CD14-positive monocyte (primary cell): ENCODE measurements at regions not wholly inside any gene's neighbourhood (a gene's known extent, or its start where the extent isn't known, plus 50 kb on each side); places are given as distances from the start of the nearest gene placed in this dataset.

Source experiments
- DNase-seq, 3 donors: peaks; one replicate each; pipeline ENCODE4 v3.0.0-alpha.2; 2011 to 2022
- H2AFZ ChIP-seq: 2 replicates; pipeline ENCODE4 v1.6.0; 2012; ENCODE audit warnings: mild to moderate bottlenecking, low read depth, low read length, inconsistent platforms; ENCODE audit not compliant: insufficient read depth, poor library complexity, severe bottlenecking
- H3K27ac ChIP-seq, 2 donors: 1 replicate in 1 of 2; 2 replicates in 1 of 2; pipeline ENCODE4 v1.5.1; 2012 to 2013; ENCODE audit warnings: low read length in 2 of 2, control low read depth in 1 of 2, inconsistent platforms in 1 of 2, low read depth in 1 of 2, mild to moderate bottlenecking in 1 of 2
- H3K27me3 ChIP-seq, 2 donors: one replicate each; pipeline versions ENCODE4 v1.6.0 to v1.6.1; 2011 to 2013; ENCODE audit warnings: low read length in 2 of 2; ENCODE audit not compliant: control insufficient read depth in 2 of 2, insufficient read depth in 2 of 2
- H3K36me3 ChIP-seq, 2 donors: replicated peaks in 1 of 2; 1 replicate in 1 of 2; 2 replicates in 1 of 2; pipeline versions ENCODE4 v1.5.1 to v1.6.1; 2012 to 2013; ENCODE audit warnings: low read length in 2 of 2, control low read depth in 1 of 2, inconsistent platforms in 1 of 2, mild to moderate bottlenecking in 1 of 2; ENCODE audit not compliant: insufficient read depth in 2 of 2, control insufficient read depth in 1 of 2
- H3K4me1 ChIP-seq, 2 donors: 1 replicate in 1 of 2; 2 replicates in 1 of 2; pipeline versions ENCODE4 v1.5.1 to v1.6.1; 2012 to 2013; ENCODE audit warnings: low read length in 2 of 2, control low read depth in 1 of 2, inconsistent platforms in 1 of 2, mild to moderate bottlenecking in 1 of 2, moderate library complexity in 1 of 2; ENCODE audit not compliant: insufficient read depth in 2 of 2, control insufficient read depth in 1 of 2
- H3K4me2 ChIP-seq: replicated peaks from 2 replicates; pipeline ENCODE3; 2012; ENCODE audit warnings: low read length, moderate library complexity, mild to moderate bottlenecking; ENCODE audit not compliant: poor library complexity, severe bottlenecking; ENCODE audit errors: extremely low read depth
- H3K4me3 ChIP-seq, 3 experiments: fragments of 200-600 bp in 1 of 3; sonication (generic) in 1 of 3; replicated peaks in 1 of 3; 1 replicate in 2 of 3; 2 replicates in 1 of 3; pipeline ENCODE4 v1.5.1; 2011 to 2013; ENCODE audit warnings: low read length in 3 of 3, mild to moderate bottlenecking in 3 of 3, control low read depth in 2 of 3, low read depth in 2 of 3, inconsistent platforms in 1 of 3, moderate library complexity in 1 of 3
- H3K79me2 ChIP-seq: 2 replicates; pipeline ENCODE4 v1.6.0; 2012; ENCODE audit warnings: mild to moderate bottlenecking, control low read depth, inconsistent platforms, low read length, moderate library complexity; ENCODE audit not compliant: insufficient read depth
- H3K9ac ChIP-seq: 2 replicates; pipeline ENCODE4 v1.6.0; 2017; ENCODE audit warnings: low read length, mild to moderate bottlenecking; ENCODE audit not compliant: insufficient read depth, poor library complexity, severe bottlenecking
- H3K9me3 ChIP-seq, 2 donors: replicated peaks in 1 of 2; 1 replicate in 1 of 2; 2 replicates in 1 of 2; pipeline versions ENCODE4 v1.5.1 to v1.6.1; 2012 to 2013; ENCODE audit warnings: low read length in 2 of 2, control low read depth in 1 of 2; ENCODE audit not compliant: control insufficient read depth in 1 of 2, insufficient read depth in 1 of 2
- H4K20me1 ChIP-seq: 2 replicates; pipeline ENCODE4 v1.6.0; 2012; ENCODE audit warnings: mild to moderate bottlenecking, low read length, control low read depth, moderate library complexity; ENCODE audit not compliant: insufficient read depth
- H3K27ac Mint-ChIP-seq, 7 donors: one replicate each; pipeline ENCODE4 v1.8.0; 2020; ENCODE audit warnings: mild to moderate bottlenecking in 7 of 7, mixed read lengths in 7 of 7, moderate library complexity in 6 of 7, inconsistent platforms in 2 of 7
- H3K27me3 Mint-ChIP-seq, 3 donors: one replicate each; pipeline ENCODE4 v1.8.0; 2021 to 2022; ENCODE audit warnings: low read depth in 3 of 3, mild to moderate bottlenecking in 3 of 3, mixed read lengths in 3 of 3, moderate library complexity in 3 of 3, inconsistent platforms in 1 of 3
- H3K36me3 Mint-ChIP-seq, 2 donors: one replicate each; pipeline ENCODE4 v1.8.0; 2020; ENCODE audit warnings: mixed read lengths in 2 of 2, inconsistent platforms in 1 of 2, mild to moderate bottlenecking in 1 of 2
- H3K4me1 Mint-ChIP-seq: one replicate; pipeline ENCODE4 v1.8.0; 2020; ENCODE audit warnings: mild to moderate bottlenecking, mixed read lengths
- H3K4me3 Mint-ChIP-seq, 2 donors: one replicate each; pipeline ENCODE4 v1.8.0; 2020; ENCODE audit warnings: mild to moderate bottlenecking in 2 of 2, mixed read lengths in 2 of 2, moderate library complexity in 1 of 2
- H3K9me3 Mint-ChIP-seq, 7 donors: one replicate each; pipeline ENCODE4 v1.8.0; 2020 to 2022; ENCODE audit warnings: mixed read lengths in 7 of 7, mild to moderate bottlenecking in 6 of 7, moderate library complexity in 6 of 7, inconsistent platforms in 2 of 7
- WGBS: methylation state at CpG from one replicate; pipeline ENCODE4 v1.1.5; 2013; ENCODE audit warnings: missing lambda C conversion rate; ENCODE audit not compliant: insufficient coverage; 5-methylcytosine and 5-hydroxymethylcytosine counted together
- intact Hi-C, 2 donors: fragments of 100-400 bp; cut with micrococcal nuclease; formaldehyde crosslinking; loops; one replicate each; pipeline versions ENCODE4 v1.15.0 to v1.15.1; 2023
- TF ChIP-seq, protein P1 (sequence below): fragments of 200-600 bp; IDR thresholded peaks from one replicate; pipeline ENCODE4 v1.8.0; 2022; ENCODE audit warnings: antibody characterized with exemption, mild to moderate bottlenecking

DNA sequence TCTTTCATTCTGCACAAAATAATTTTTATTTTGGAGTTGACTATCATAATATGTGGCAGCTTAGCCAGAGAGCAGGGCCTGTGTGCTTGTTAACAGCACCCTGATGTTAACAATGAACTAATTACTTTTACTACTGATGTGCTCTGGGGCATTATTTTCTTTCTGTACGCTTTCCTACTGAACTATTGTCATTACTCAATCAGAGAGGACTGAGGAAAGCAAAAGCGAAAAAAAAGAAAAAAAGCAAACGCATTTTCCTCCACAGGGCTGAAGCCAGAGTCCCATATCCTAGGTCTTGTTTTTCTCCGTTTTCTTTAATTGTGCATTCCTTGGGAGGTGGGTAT, 221.2 kb downstream of the TTLL7 start:
- Histone ChIP-seq H3K9me3 (no peaks in the 10 kb centered on the region), H3K79me2 (no peaks in the 10 kb centered on the region), H3K36me3 (no peaks in the 10 kb centered on the region), H3K4me3 (no peak overlapping the region), H3K4me1 (no peaks in the 10 kb centered on the region), H4K20me1 (no peaks in the 10 kb centered on the region), H2AFZ (no peak overlapping the region), H3K27ac (no peak overlapping the region), H3K4me2 (no peak overlapping the region), H3K27me3 (no peaks in the 10 kb centered on the region), H3K9ac (no peak overlapping the region)
- peaks cover 0 to 3% (median 0%) of the 10 kb centered on the region in 7 donors for H3K9me3 Mint-ChIP-seq
- H3K4me1 Mint-ChIP-seq, result no peaks in the 10 kb centered on the region
- H3K27ac Mint-ChIP-seq, result no peak overlapping the region
- intact Hi-C loops, result no loop called here
- no peaks in the 10 kb centered on the region for H3K36me3 Mint-ChIP-seq
- H3K4me3 Mint-ChIP-seq, result no peak overlapping the region
- no peak for DNase-seq
- TF ChIP-seq, protein P1, sequence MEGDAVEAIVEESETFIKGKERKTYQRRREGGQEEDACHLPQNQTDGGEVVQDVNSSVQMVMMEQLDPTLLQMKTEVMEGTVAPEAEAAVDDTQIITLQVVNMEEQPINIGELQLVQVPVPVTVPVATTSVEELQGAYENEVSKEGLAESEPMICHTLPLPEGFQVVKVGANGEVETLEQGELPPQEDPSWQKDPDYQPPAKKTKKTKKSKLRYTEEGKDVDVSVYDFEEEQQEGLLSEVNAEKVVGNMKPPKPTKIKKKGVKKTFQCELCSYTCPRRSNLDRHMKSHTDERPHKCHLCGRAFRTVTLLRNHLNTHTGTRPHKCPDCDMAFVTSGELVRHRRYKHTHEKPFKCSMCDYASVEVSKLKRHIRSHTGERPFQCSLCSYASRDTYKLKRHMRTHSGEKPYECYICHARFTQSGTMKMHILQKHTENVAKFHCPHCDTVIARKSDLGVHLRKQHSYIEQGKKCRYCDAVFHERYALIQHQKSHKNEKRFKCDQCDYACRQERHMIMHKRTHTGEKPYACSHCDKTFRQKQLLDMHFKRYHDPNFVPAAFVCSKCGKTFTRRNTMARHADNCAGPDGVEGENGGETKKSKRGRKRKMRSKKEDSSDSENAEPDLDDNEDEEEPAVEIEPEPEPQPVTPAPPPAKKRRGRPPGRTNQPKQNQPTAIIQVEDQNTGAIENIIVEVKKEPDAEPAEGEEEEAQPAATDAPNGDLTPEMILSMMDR, result no peak
- peaks cover 3 to 6% (median 3%) of the 10 kb centered on the region in 3 donors for H3K27me3 Mint-ChIP-seq
- WGBS, result no CpG with 5 or more reads among the region's 4 CpGs

DNA sequence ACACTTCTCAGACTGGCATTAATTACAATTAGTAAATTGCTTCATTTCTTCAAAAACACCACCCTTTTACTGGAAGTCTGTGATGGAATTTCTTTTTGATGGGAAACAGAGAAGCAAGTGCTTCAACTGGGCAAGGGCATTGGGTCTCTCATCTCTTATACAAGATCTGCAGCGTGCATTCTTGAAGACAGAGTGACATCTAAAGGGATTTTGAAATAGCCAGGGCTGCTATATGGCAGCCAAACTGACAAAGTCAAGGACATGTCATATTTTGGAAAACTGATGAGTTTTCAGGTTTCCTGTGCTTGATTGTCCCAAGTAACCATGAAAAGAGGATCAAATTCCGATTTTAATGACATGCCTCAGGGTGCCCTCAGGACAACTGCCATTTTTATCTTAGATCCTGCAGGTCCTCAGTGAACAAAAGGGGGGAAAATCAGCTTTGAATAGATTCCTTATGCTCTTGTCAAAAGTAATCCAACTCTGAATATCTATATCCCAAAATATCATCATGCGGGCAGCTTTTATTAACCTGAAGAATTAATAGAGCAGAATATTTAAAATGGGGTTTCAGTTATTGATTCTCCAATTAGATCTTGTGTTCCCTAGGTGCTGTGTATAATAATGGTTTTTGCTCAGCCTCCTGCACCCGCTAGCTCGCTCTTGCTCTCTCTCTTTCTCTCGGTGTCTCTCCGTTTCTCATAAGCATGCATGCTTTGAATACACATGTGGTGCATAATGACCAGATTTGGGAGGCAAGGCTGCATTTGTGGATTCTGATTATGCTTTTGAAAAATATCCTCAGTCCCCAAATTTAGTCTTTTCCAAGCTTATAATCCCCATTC, 221.8 kb downstream of the TTLL7 start:
- H3K4me3 Mint-ChIP-seq, result no peak overlapping the region
- Histone ChIP-seq H3K4me1 (no peaks in the 10 kb centered on the region), H3K79me2 (no peaks in the 10 kb centered on the region), H2AFZ (no peak overlapping the region), H3K27ac (no peak overlapping the region), H3K27me3 (no peaks in the 10 kb centered on the region), H4K20me1 (no peaks in the 10 kb centered on the region), H3K4me2 (no peak overlapping the region), H3K9me3 (no peaks in the 10 kb centered on the region), H3K9ac (no peak overlapping the region), H3K36me3 (no peaks in the 10 kb centered on the region), H3K4me3 (no peak overlapping the region)
- H3K27me3 Mint-ChIP-seq, result peaks cover 3 to 6% (median 3%) of the 10 kb centered on the region in 3 donors
- 91% methylated on average over 4 of the region's 7 CpGs for WGBS
- no peak overlapping the region for H3K27ac Mint-ChIP-seq
- TF ChIP-seq, protein P1, result no peak
- no peaks in the 10 kb centered on the region for H3K4me1 Mint-ChIP-seq
- intact Hi-C loops, result no loop called here
- H3K36me3 Mint-ChIP-seq, result no peaks in the 10 kb centered on the region
- no peak for DNase-seq
- peaks cover 0 to 3% (median 0%) of the 10 kb centered on the region in 7 donors for H3K9me3 Mint-ChIP-seq
